GM19468 (cell line): ENCODE measurements at regions not wholly inside any gene's neighbourhood (a gene's known extent, or its start where the extent isn't known, plus 50 kb on each side); places are given as distances from the start of the nearest gene placed in this dataset.

Experiments used
- ATAC-seq: cut with Tn5 transposase; IDR thresholded peaks from one replicate; pipeline ENCODE4 v1.9.1; 2021; ENCODE audit warnings: mild to moderate bottlenecking, moderate library complexity, moderate number of reproducible peaks; ENCODE audit not compliant: unreplicated experiment; ENCODE audit errors: extremely low read depth

DNA sequence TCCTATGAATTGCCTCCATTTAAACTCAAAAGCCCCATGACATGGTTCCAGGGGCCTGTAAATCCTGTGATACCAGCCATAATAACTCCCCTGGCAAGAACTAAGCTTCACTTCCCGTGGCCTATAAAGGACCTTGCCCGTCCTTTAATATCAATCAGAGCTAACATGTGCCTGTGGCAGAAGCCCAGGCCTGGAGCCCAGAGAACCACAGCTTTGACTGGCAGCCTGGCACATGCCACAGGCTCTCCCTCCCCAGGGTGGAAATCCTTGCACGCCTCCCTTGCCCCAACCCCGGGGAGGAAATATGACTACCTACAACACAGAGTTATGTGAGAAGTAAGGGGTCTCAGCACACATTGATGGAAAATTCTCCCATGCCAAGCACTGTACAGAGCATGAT is 287.4 kb downstream of the RAB28 start:
- ATAC-seq = no peak

DNA sequence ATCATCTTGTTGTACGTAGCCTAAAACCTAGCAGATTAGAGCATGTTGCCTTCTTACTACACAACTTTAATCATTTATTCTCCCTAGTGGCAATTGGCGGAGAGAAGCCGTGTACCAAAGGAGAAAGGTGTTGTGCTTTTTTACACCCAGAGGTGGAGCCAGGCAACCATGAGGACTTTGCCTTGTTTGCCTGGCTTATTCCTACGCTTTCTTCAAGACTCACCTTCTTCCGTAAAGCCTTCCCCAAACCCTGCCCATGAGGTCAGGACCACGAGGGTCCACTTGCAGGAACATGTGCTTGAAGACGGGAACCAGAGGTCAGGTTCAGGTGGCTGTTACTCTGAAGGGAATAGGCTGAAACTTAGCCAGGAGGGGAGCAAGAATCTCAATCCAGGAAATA is 290.5 kb downstream of the RAB28 start:
- ATAC-seq = no peak

DNA sequence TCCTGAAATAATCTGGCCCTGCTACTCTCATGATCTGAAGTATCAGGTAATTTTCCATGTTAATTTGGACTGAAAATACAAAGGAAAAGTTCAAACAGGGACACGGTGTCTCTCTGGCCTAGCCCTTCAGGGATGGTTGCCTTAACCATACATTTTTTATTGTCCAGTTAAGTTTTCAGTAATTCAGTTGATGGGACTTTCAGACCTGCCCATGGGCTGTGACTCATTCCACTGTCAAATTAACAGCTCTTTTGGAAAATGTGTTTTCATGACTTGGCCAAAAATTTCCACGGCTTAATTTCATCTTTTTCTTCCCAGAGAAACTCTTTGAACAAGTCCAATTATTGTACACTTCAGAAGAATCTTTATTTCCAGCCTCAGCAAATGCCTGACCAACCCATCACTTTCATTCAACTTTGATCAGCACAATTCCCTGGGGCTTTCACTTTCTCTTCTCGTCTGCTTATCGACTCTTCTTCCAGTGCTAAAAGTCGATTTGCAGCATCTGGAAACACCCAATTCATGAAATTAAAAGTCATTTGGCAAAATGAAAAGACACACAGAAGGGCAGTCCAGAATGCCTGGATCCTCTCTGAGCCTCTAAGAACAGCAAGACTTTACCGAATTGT is 293.9 kb downstream of the RAB28 start:
- ATAC-seq = no peak

DNA sequence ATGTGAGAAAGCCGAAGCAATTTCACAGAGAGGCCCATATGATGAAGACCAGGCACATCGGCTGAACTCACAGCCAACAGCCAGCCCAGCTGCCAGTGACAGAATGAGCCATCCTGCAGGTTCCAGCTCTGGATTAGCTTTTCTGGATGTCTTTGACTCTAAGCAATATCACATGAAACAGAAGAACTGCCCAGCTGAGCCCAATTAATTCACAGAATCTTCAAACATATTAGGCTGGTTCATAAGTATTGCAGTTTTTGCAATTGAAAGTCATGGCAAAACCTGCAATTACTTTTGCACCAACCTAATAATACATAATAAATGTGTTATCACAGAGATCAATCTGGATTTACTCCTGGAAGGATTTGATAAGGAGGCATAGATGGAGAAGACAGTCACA is 299.9 kb downstream of the RAB28 start:
- ATAC-seq = no peak

DNA sequence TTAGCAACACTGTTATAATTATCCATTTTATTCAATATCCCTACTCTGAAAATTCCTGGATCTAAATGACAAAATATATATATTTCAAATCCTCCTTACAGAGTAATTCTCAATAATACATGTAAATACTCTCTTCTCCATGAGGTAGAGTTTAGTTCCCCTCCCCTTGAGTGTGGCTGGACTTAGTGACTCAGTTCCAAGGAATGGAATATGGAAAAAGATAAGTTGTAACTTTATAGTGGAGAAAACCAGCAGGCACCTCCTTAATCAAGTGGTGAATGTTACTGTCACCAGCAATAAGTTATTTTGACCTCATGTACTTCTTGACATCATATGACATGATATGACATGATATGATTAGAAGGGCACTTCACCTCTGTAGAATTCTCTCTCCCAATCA is 302.0 kb downstream of the RAB28 start:
- ATAC-seq = no peak

DNA sequence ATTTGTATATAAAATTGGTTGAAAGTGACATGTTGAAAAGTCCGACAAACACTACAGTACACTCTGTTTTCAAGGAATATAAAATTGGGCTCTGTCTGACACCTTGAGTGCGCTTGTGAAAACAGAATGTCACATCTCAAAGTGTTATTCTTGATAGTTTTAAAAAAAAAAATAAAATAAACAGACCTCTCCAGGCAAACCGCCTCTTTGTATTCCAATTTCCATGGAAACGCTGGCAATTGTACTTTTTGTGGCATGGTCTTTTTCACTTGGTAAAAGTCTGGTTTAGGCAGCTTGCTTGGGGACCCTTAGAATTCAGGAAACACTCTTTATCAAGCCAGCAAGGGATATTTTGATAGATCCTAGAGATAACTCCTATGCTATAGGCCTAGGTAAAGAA is 302.5 kb downstream of the RAB28 start:
- ATAC-seq = no peak

DNA sequence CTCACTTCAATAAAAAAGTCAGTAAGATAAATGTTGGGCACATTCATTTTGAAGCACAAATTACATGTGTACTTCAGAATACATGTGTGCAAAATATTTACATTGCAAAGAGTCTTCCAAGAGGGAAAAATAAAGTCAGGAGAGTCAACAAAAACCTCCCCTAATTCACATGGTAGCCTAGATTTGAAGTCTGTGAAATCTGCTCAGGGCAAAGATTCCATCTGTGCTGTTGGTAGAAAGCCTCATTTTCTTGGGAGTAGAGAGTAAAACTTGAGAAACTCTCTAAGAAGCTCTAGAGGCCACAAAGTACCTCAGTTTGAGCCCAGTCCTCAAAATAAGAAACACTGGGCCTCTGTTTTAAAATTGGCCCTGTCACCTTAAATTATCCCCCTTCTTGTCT is 303.4 kb downstream of the RAB28 start:
- no peak for ATAC-seq

DNA sequence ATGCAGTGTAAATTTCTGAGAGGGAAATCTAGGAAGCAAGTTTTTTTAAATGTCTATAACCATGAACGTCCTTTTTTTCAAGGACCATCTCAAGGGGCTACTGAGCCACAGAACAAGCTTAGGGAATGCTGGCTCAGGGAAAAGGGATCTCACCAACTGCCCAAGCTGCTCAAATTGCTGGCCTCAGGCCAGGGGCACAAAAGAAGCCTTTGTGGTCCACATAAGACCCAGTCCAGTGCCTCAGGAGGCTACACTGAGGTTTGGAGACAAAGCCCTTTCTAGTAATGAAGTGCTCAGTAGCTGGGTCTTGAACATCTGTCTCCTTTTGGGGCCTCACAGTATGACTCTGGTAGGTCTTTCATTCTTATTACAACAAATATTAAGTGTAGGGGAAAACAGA is 305.5 kb downstream of the RAB28 start:
- no peak for ATAC-seq

DNA sequence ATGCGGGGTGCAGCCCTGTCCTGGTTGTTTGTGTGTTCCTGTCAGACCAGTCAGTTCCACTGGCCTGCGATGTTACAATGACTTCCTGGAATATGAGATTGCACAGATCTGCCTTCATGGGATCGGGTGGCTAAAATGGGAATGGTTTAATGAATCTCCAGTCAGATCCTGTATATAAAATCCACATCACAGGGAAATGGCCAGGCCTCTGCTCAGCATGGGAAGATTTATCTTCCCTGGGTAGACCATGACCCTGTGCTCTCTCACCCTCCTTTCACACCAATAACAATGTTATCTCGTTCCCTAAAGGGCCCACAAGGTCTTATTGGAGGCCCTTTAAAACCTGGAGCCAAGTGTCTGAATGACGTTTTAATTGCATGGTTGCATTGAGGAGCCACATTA is 307.4 kb downstream of the RAB28 start:
- no peak for ATAC-seq

DNA sequence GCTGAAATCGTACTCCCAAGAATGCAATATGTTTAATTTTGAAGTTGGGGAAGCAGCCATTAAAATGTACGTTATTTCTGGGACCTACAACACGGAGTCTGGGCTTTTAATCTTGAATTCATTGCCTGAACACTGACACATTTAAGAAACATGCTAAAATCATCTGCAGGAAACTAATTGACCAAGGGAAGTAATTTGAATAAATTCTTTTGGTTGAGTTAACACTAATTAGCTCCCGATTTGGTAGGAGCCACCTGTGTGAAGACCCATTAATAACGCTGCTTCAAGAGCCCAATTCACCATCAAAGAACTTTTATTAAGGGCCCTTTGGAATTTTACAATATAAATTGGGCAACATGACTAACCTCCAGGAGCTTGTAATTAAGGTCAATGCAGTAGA is 309.2 kb downstream of the RAB28 start:
- ATAC-seq = no peak

DNA sequence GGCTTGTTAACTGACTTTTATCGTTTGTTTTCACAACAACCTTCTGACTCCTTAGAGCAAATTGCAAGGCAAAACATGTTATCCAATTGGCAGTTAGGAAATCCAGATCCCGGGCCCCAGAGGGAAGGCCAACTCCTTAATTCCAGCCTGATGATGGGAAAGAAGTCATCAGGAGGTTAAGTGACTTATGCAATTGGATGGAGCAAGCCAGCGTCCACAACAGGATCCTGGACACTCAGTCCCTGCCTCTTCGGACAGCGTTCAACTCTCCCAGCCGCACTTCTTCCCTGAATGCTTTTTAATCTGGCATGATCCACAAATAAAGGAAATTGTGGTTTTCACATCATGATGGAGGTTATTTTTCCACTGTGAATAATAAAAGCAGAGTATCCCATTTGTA is 310.1 kb downstream of the RAB28 start:
- ATAC-seq = no peak

DNA sequence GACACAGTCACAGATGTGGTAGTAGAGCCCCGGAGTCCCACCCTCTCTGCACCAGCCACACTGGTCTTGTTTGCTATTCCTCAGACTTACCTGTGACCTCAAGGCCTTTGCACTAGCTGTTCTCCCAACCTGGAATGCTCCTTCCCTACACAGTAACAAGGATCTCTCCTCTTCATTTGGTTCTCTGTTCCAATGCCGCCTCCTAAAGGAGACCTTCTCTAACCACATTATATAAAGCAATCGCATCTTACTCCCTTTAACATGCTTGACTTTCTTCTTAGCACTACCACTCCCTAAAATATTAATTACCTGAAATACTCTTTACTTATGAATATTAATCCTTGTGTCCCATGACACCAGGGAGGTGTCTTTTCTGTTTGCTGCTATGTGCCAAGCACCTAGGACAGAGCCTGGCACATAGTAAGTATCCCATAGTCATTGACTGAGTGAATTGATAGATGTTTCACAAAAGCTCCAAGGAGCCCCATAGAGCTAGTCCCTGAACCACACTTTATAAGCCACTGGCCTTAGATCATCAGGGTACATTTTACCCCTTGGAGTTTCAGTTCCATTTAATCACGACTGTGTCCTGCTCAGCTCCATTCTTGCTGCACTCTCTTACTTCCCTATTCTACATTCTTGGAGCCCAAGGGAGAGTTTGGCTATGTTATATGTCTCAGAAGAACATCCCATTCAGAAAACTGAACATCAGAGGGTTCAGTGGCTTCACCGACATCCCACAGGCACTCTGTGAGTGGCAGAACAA is 312.7 kb downstream of the RAB28 start:
- ATAC-seq = no peak

DNA sequence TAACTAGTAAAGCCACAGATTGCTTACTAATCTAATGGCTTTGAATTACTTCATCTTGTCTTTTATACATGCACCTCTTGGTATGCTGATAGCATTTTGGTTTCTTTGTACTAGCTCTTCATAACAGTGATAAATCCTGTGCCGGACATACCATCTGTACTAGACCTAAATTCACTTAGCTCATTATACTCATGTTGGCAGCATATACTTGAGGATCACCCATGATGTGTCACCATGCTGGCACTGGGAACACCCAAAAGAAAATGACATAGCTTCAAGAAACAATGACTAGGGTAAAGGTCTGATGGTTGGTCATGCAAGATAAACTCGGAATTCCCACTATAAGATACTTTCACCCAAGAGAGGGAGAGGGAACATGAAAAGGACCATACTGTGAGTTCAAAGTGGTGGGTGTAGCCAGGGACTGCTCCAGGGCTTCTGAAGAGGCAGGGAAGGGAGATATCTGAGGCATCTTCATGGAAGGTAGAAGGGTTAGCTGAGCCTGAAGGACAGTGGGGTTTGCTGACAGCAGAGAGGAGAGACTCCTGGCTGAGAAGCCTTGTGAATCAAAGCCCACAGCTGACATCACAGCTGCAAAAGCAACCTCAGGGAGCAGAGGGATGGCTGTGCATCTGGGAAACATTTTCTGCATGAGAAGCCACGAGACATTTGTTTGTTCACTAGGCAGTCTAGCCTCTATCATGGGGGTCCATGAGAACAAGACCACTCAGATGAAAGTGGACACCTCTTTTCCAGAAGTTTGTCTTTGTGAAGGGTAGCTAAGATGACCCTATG is 314.2 kb downstream of the RAB28 start:
- no peak for ATAC-seq

DNA sequence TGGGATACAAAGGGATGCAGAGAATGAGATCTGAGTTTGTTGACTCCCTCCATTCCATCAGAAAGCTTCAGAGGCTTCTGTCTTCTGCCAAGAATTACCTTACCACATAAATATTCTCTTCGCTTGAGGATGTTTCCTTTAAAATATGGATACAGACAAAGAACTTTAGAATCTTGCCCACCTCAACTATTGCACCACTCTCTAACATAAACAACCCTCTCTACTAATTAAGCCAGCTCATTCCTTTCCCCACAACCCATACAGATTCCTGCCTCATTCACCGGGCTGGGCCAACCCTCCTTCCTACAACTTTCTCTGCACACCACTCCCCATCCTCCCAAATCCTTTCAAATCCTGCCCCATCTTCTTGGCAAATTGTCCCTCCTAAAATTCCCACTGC is 315.8 kb downstream of the RAB28 start:
- ATAC-seq = no peak

DNA sequence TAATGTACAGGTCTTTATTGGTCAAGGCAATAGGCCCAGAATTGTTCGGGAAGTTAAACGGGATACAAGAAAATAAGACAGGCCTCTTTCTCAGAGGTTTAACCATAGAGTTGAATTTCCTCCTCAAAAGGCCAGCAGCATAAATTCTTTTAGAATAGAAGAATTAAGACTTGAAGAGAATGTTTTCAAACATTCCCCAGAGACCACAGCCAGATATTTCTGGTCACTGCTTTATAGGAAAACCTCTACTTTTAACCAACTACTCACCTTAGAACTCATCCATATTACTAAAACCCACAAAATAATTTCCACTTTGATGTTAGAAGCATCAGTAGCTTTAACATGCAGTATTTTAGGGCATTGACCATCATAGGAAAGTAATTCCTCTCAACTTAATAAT is 317.9 kb downstream of the RAB28 start:
- no peak for ATAC-seq

DNA sequence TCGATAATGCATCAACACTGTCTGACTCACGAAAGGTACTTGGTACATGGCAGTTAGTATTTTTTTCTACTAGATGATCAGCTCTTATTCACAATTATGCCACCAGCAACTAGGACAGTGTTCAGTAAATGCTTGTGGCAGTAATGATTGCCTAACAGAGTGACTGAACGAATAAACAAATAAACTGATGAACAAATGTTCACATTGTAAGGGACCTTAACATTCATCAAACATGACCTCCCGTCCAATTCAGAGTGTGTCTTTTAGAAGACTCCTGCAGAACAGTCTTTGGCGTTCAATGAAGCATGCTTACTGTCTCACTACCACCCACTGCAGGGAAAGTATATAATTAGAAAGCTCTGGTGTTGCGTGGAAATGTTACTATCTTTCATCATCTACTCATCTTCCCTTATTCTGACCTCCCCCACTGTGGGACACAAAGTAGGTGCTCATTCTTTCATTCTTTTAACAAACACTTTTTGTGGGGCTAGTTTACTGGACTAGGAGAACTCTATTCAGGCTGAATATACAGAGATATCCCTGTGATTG is 319.3 kb downstream of the RAB28 start:
- no peak for ATAC-seq

DNA sequence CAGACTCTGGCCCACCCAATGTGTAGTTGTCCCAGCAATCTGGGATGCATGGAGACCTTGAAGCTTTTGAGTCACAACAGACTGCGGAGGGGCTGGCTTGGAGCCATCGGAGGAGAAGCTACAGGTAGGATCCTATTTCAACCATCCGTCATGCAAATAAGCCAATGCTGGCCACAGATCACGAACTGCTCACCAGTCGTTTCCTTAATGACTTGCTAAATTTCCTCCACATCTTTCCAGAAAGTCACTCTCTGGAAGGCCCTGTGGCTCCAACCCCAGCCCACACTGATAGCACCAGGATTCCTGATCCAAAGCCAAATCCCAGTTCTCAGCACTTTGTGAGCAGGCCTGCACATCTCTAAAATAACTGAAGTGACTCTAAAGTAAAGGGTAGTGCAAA is 321.3 kb downstream of the RAB28 start:
- no peak for ATAC-seq

DNA sequence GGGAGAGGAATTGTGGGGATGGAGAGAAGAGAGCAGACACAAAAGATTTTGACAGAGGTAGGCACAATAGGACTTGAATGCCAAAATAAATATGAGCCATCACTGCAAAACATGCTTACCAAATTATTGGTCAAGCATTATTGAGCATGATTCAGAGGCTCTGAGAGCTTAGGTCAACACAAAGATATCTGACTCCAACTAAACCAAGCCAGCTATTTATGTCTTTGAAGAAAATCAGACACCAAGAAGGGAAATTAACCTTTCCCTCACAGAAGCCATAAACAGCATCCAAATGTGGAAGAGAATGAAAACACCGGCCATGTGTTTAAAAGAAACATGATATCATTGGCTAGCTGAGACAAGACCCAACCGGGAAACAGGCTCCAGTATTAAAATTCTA is 323.2 kb downstream of the RAB28 start:
- no peak for ATAC-seq

DNA sequence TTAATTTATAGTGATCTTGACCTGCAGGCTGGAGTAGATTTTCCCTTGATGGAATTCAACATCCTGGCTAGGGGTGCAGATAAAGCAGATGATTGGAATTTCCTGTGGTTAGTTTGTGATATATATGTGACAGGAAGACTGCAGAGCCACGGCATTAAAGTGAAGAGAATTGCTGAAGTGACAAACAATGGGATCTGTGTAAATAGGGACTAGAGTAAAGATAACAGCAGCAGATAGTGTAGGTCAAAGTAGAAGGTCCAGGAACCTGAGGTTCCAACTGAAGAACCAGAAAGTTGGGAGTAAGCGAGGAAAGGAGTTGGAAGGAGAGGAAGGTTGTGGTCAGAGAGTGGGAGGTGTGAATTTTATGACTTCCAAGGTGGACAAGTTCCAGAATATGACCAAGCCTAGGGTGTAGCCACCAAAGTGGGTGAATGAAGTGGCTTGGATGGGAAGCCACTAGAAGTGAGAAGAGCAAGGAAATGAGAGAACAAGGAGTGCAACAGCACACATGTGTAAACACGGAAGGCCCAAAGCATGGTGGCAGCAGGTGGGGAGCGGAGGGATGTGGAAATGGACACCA is 325.0 kb downstream of the RAB28 start:
- no peak for ATAC-seq

DNA sequence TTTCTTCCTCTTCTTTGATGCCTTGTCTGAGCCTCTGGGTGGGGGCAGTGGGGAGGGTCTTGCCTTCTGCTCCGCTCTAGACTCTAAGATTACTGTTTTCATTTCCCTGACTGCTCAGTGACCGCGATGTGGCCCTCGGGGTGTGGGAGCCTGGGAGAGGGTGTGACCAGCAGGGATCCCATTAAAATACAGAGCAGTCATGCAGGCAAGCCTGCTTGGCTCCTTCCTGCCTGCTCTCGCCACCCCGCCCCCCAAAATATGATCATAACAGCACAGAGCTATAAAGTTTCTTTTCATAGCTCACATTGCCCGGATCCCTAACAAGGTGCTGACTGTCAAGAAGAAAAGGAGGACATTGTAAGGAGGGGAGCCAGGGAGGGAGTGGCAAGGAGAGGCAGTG is 332.9 kb downstream of the RAB28 start:
- no peak for ATAC-seq
